Ammon's horn (tissue), 1 donor: ENCODE measurements at regions not wholly inside any gene's neighbourhood (a gene's known extent, or its start where the extent isn't known, plus 50 kb on each side); places are given as distances from the start of the nearest gene placed in this dataset.

ENCODE experiments used
- DNase-seq: peaks from one replicate; pipeline ENCODE4 v3.0.0-alpha.2; 2016; ENCODE audit warnings: low spot score

GRCh38 chr3:168455814-168456213, 360.1 kb upstream of the GOLIM4 start:
- no peak for DNase-seq

- no peak for DNase-seq
Observed at GRCh38 chr3:168453623-168454022, 357.9 kb upstream of the GOLIM4 start.

GRCh38 chr3:168443965-168444364, 348.2 kb upstream of the GOLIM4 start:
- no peak for DNase-seq

GRCh38 chr3:168442502-168442901, 346.8 kb upstream of the GOLIM4 start:
- DNase-seq = no peak

- DNase-seq = no peak
Observed at GRCh38 chr3:168436245-168436724, 340.6 kb upstream of the GOLIM4 start.

- no peak for DNase-seq
Observed at GRCh38 chr3:168431491-168431890, 335.8 kb upstream of the GOLIM4 start.

- DNase-seq = no peak
Observed at GRCh38 chr3:168427835-168428475, 332.2 kb upstream of the GOLIM4 start.

- no peak for DNase-seq
Observed at GRCh38 chr3:168427156-168427555, 331.4 kb upstream of the GOLIM4 start.

- DNase-seq = no peak
Observed at GRCh38 chr3:168425936-168426595, 330.3 kb upstream of the GOLIM4 start.

GRCh38 chr3:168424059-168424734, 328.5 kb upstream of the GOLIM4 start:
- no peak for DNase-seq

GRCh38 chr3:168422843-168423242, 327.1 kb upstream of the GOLIM4 start:
- no peak for DNase-seq

- no peak for DNase-seq
Observed at GRCh38 chr3:168419091-168419490, 323.4 kb upstream of the GOLIM4 start.

GRCh38 chr3:168417016-168417415, 321.3 kb upstream of the GOLIM4 start:
- no peak for DNase-seq

GRCh38 chr3:168416446-168416845, 320.7 kb upstream of the GOLIM4 start:
- no peak for DNase-seq

GRCh38 chr3:168414149-168414548, 318.4 kb upstream of the GOLIM4 start:
- DNase-seq = no peak

GRCh38 chr3:168407381-168407780, 311.7 kb upstream of the GOLIM4 start:
- DNase-seq = no peak

- no peak for DNase-seq
Observed at GRCh38 chr3:168405288-168405687, 309.6 kb upstream of the GOLIM4 start.

GRCh38 chr3:168398371-168399025, 302.8 kb upstream of the GOLIM4 start:
- DNase-seq = no peak

- DNase-seq = no peak
Observed at GRCh38 chr3:168396861-168397260, 301.1 kb upstream of the GOLIM4 start.

- no peak for DNase-seq
Observed at GRCh38 chr3:168395551-168395950, 299.8 kb upstream of the GOLIM4 start.

GRCh38 chr3:168394439-168394838, 298.7 kb upstream of the GOLIM4 start:
- DNase-seq = no peak

- no peak for DNase-seq
Observed at GRCh38 chr3:168386301-168386700, 290.6 kb upstream of the GOLIM4 start.

- no peak for DNase-seq
Observed at GRCh38 chr3:168384990-168385389, 289.3 kb upstream of the GOLIM4 start.
